Nephron progenitor cell (in vitro differentiated cells): ENCODE measurements at regions not wholly inside any gene's neighbourhood (a gene's known extent, or its start where the extent isn't known, plus 50 kb on each side); places are given as distances from the start of the nearest gene placed in this dataset.

ENCODE experiments used
- DNase-seq: peaks from one replicate; pipeline ENCODE4 v3.0.0; 2021
- H3K27ac Mint-ChIP-seq: 2 replicates; pipeline ENCODE4 v1.8.0; 2021; ENCODE audit warnings: mild to moderate bottlenecking, moderate library complexity, mixed read lengths
- H3K27me3 Mint-ChIP-seq: 2 replicates; pipeline ENCODE4 v1.8.0; 2021; ENCODE audit warnings: mild to moderate bottlenecking, low read depth, mixed read lengths; ENCODE audit not compliant: poor library complexity
- H3K36me3 Mint-ChIP-seq: 2 replicates; pipeline ENCODE4 v1.8.0; 2021; ENCODE audit warnings: low read depth, mixed read lengths
- H3K4me1 Mint-ChIP-seq: 2 replicates; pipeline ENCODE4 v1.8.0; 2021; ENCODE audit warnings: mixed read lengths
- H3K4me3 Mint-ChIP-seq: 2 replicates; pipeline ENCODE4 v1.8.0; 2021; ENCODE audit warnings: mild to moderate bottlenecking, moderate library complexity, mixed read lengths
- H3K9me3 Mint-ChIP-seq: 2 replicates; pipeline ENCODE4 v1.8.0; 2021; ENCODE audit warnings: mild to moderate bottlenecking, moderate library complexity, mixed read lengths
- CTCF ChIP-seq: fragments of 200-600 bp; sonication (generic); IDR thresholded peaks from 2 replicates; pipeline ENCODE4 v1.5.0; 2021; ENCODE audit warnings: antibody characterized with exemption

DNA sequence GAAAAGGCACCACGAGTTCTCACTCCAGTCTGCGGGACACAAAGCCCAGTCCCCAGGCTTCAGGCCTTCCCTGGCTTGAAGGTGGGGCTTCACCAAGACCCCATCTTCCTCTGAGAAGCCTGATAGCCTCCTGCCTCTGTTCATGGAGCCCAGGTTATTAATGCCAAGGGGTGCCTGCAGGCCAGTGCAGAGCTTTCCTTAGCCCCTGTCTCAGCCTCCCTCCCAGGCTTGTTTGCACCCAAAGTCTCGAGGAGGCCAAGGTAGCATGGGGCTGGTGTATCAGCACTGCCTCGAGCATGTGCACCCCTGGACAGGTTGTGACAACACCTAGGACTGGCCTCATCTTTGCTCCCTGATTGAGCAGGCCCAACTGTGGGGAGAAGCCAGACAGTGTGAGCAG is 108.1 kb upstream of the PCDH15 start:
- Mint-ChIP-seq H3K36me3 (no peaks in the 10 kb centered on the region), H3K4me3 (no peak overlapping the region), H3K4me1 (no peaks in the 10 kb centered on the region), H3K27me3 (peaks cover 5% of the 10 kb centered on the region), H3K9me3 (peaks cover 7% of the 10 kb centered on the region), H3K27ac (no peak overlapping the region)
- DNase-seq = no peak
- no peak for TF ChIP-seq CTCF

DNA sequence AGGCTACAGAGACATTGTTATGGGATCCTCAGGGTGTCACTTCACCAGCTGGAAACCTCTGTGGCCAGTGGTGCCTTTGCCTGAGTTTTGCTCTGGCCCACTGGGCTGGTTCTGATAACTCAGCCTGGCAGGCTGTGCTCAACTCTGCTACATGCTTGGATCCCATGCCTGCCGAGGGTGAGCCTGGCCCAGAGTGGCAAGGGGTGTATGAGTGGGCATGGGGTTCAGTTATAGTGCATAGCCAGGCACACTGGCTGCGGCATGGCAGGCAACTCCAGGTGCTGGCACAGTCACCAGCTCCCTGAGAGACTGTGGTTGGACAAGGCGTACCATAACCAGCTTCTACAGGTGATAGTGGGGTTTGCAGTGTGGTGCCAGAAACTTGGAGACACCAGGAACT is 107.0 kb upstream of the PCDH15 start:
- Mint-ChIP-seq H3K4me1 (no peaks in the 10 kb centered on the region), H3K27ac (no peak overlapping the region), H3K4me3 (no peak overlapping the region), H3K27me3 (peaks cover 5% of the 10 kb centered on the region), H3K9me3 (peaks cover 7% of the 10 kb centered on the region), H3K36me3 (no peaks in the 10 kb centered on the region)
- no peak for DNase-seq
- no peak for TF ChIP-seq CTCF

- no peak for TF ChIP-seq CTCF
- H3K4me3 Mint-ChIP-seq = no peak overlapping the region
- no peaks in the 10 kb centered on the region for H3K9me3 Mint-ChIP-seq
- no peak for DNase-seq
- no peaks in the 10 kb centered on the region for H3K4me1 Mint-ChIP-seq
- no peaks in the 10 kb centered on the region for H3K27me3 Mint-ChIP-seq
- no peaks in the 10 kb centered on the region for H3K36me3 Mint-ChIP-seq
- no peak overlapping the region for H3K27ac Mint-ChIP-seq
Observed at GRCh38 chr10:54906940-54907339, 105.9 kb upstream of the PCDH15 start.

GRCh38 chr10:54905578-54906192 is 104.7 kb upstream of the PCDH15 start:
- H3K27me3 Mint-ChIP-seq = no peaks in the 10 kb centered on the region

GRCh38 chr10:54904833-54905232 is 103.8 kb upstream of the PCDH15 start:
- TF ChIP-seq CTCF = no peak
- H3K9me3 Mint-ChIP-seq = no peaks in the 10 kb centered on the region
- H3K27ac Mint-ChIP-seq = no peak overlapping the region
- DNase-seq = no peak
- no peaks in the 10 kb centered on the region for H3K36me3 Mint-ChIP-seq
- no peaks in the 10 kb centered on the region for H3K4me1 Mint-ChIP-seq
- H3K27me3 Mint-ChIP-seq = no peaks in the 10 kb centered on the region
- no peak overlapping the region for H3K4me3 Mint-ChIP-seq

More at GRCh38 chr10:54905578-54906192, 104.7 kb upstream of the PCDH15 start:
- no peaks in the 10 kb centered on the region for H3K36me3 Mint-ChIP-seq
- no peak overlapping the region for H3K27ac Mint-ChIP-seq
- H3K9me3 Mint-ChIP-seq = no peaks in the 10 kb centered on the region
- no peak for DNase-seq
- no peaks in the 10 kb centered on the region for H3K4me1 Mint-ChIP-seq
- TF ChIP-seq CTCF = no peak
- no peak overlapping the region for H3K4me3 Mint-ChIP-seq

DNA sequence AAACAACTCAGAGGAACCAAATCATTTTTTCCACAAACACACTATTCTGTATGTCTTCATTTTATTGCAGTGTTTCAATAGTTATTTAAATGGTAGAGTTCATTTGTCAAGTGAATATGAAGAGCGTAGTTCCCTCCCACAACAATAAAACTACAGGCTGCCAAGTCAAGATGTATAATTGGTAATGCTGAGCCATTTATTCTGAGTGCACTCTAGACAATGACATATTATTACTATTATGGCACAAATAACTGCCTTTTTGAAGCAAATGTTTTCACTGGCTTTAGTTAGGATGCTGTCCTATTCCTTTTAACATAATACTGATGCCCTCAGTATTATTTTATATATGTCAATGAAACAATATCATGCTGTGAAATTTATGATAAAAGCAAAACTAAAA is 102.7 kb upstream of the PCDH15 start:
- DNase-seq = no peak
- Mint-ChIP-seq H3K27ac (no peak overlapping the region), H3K27me3 (no peaks in the 10 kb centered on the region), H3K9me3 (no peaks in the 10 kb centered on the region), H3K4me3 (no peak overlapping the region), H3K4me1 (no peaks in the 10 kb centered on the region), H3K36me3 (no peaks in the 10 kb centered on the region)
- TF ChIP-seq CTCF = no peak
